ENCODE measurements at regions not wholly inside any gene's neighbourhood (a gene's known extent, or its start where the extent isn't known, plus 50 kb on each side); places are given as distances from the start of the nearest gene placed in this dataset.
"Not testable (repeated sequence)": the region's sequence is repeated elsewhere in the genome, so short reads cannot be mapped to it uniquely, and the experiment has no call there.

- not testable (repeated sequence) for DNase-seq (ENCODE audit: low read depth, low spot score)
Measured at GRCh38 chr1:761791-762190, 75.3 kb upstream of the OR4F16 start.

GRCh38 chr1:771449-771848 lies 85.0 kb upstream of the OR4F16 start:
- not testable (repeated sequence) for DNase-seq (ENCODE audit: low read depth, low spot score)

GRCh38 chr1:777480-778180 lies 91.2 kb upstream of the OR4F16 start:
- DNase-seq (ENCODE audit: low read depth, low spot score) = not testable (repeated sequence)

- peak; percentile 100 for DNase-seq (ENCODE audit: low read depth, low spot score)
Measured at GRCh38 chr1:778451-779278, 92.2 kb upstream of the OR4F16 start.

GRCh38 chr1:779621-780020 lies 93.2 kb upstream of the OR4F16 start:
- DNase-seq (ENCODE audit: low read depth, low spot score) = not testable (repeated sequence)

- DNase-seq (ENCODE audit: low read depth, low spot score) = no peak
Measured at GRCh38 chr1:788835-789234, 102.4 kb upstream of the OR4F16 start.

- not testable (repeated sequence) for DNase-seq (ENCODE audit: low read depth, low spot score)
Measured at GRCh38 chr1:789606-790005, 103.2 kb upstream of the OR4F16 start.

GRCh38 chr1:790388-790930 lies 104.0 kb upstream of the OR4F16 start:
- not testable (repeated sequence) for DNase-seq (ENCODE audit: low read depth, low spot score)

GRCh38 chr1:794310-794709 lies 107.9 kb upstream of the OR4F16 start:
- not testable (repeated sequence) for DNase-seq (ENCODE audit: low read depth, low spot score)

- DNase-seq (ENCODE audit: low read depth, low spot score) = not testable (repeated sequence)
Measured at GRCh38 chr1:794918-795584, 108.6 kb upstream of the OR4F16 start.

GRCh38 chr1:797649-798048 lies 111.2 kb upstream of the OR4F16 start:
- not testable (repeated sequence) for DNase-seq (ENCODE audit: low read depth, low spot score)

- DNase-seq (ENCODE audit: low read depth, low spot score) = not testable (repeated sequence)
Measured at GRCh38 chr1:800397-800796, 113.9 kb upstream of the OR4F16 start.

GRCh38 chr1:804378-805115 lies 118.1 kb upstream of the OR4F16 start:
- not testable (repeated sequence) for DNase-seq (ENCODE audit: low read depth, low spot score)

- not testable (repeated sequence) for DNase-seq (ENCODE audit: low read depth, low spot score)
Measured at GRCh38 chr1:805310-805709, 118.4 kb upstream of the SAMD11 start.

GRCh38 chr1:807066-807465 lies 116.7 kb upstream of the SAMD11 start:
- DNase-seq (ENCODE audit: low read depth, low spot score) = not testable (repeated sequence)

GRCh38 chr1:807699-808390 lies 115.9 kb upstream of the SAMD11 start:
- not testable (repeated sequence) for DNase-seq (ENCODE audit: low read depth, low spot score)

GRCh38 chr1:810949-811348 lies 112.8 kb upstream of the SAMD11 start:
- DNase-seq (ENCODE audit: low read depth, low spot score) = not testable (repeated sequence)

- DNase-seq (ENCODE audit: low read depth, low spot score) = not testable (repeated sequence)
Measured at GRCh38 chr1:812535-813127, 111.1 kb upstream of the SAMD11 start.

GRCh38 chr1:814543-814942 lies 109.2 kb upstream of the SAMD11 start:
- DNase-seq (ENCODE audit: low read depth, low spot score) = not testable (repeated sequence)
